ENCODE measurements at regions not wholly inside any gene's neighbourhood (a gene's known extent, or its start where the extent isn't known, plus 50 kb on each side); places are given as distances from the start of the nearest gene placed in this dataset.

DNA sequence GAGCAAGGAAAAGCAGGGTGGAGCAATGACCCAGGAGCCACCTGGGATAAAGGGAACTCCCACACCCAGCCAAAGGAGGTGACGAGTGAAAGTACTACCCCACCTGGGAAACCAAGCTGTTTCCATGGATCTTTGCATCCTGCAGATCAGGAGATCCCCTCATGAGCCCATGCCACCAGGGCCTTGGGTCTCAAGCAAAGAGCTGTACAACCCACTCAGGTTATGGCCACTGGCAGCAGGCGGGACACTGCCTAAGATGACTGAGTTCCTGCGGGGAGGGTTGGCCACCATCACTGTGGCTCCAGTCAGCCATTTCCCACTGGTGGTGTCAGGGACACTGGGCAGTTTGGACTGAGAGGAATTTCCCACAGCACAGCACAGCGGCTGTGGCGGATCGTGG lies 225.7 kb downstream of the CDH9 start:
- no peaks in the 10 kb centered on the region for H3K9me2 ChIP-seq (ENCODE audit: insufficient read depth, low read length)
- no peaks in the 10 kb centered on the region for H3K9me3 ChIP-seq (ENCODE audit: low read length)
- H3K9ac ChIP-seq (ENCODE audit: low read length) = no peak overlapping the region
- no peak overlapping the region for H3K27ac ChIP-seq (ENCODE audit: low read length)
- no peaks in the 10 kb centered on the region for H3K79me2 ChIP-seq (replicated peaks; ENCODE audit: insufficient read depth, low read length)
- no peaks in the 10 kb centered on the region for H4K20me1 ChIP-seq (ENCODE audit: insufficient read depth)
- no peak overlapping the region for H2AFZ ChIP-seq (ENCODE audit: low read depth, low read length)
- no peaks in the 10 kb centered on the region for H3F3A ChIP-seq (ENCODE audit: insufficient read depth, low read length, poor library complexity, severe bottlenecking)
- H3K36me3 ChIP-seq (ENCODE audit: insufficient read depth, low read length) = no peaks in the 10 kb centered on the region
- no peak overlapping the region for H3K4me2 ChIP-seq (ENCODE audit: low read length)
- no peak for TF ChIP-seq RAD21 (conservative IDR thresholded peaks at IDR 0.05)
- TF ChIP-seq, protein P1, sequence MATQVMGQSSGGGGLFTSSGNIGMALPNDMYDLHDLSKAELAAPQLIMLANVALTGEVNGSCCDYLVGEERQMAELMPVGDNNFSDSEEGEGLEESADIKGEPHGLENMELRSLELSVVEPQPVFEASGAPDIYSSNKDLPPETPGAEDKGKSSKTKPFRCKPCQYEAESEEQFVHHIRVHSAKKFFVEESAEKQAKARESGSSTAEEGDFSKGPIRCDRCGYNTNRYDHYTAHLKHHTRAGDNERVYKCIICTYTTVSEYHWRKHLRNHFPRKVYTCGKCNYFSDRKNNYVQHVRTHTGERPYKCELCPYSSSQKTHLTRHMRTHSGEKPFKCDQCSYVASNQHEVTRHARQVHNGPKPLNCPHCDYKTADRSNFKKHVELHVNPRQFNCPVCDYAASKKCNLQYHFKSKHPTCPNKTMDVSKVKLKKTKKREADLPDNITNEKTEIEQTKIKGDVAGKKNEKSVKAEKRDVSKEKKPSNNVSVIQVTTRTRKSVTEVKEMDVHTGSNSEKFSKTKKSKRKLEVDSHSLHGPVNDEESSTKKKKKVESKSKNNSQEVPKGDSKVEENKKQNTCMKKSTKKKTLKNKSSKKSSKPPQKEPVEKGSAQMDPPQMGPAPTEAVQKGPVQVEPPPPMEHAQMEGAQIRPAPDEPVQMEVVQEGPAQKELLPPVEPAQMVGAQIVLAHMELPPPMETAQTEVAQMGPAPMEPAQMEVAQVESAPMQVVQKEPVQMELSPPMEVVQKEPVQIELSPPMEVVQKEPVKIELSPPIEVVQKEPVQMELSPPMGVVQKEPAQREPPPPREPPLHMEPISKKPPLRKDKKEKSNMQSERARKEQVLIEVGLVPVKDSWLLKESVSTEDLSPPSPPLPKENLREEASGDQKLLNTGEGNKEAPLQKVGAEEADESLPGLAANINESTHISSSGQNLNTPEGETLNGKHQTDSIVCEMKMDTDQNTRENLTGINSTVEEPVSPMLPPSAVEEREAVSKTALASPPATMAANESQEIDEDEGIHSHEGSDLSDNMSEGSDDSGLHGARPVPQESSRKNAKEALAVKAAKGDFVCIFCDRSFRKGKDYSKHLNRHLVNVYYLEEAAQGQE (IDR thresholded peaks at IDR 0.05; ENCODE audit: borderline replicate concordance) = no peak
- TF ChIP-seq, protein P2, sequence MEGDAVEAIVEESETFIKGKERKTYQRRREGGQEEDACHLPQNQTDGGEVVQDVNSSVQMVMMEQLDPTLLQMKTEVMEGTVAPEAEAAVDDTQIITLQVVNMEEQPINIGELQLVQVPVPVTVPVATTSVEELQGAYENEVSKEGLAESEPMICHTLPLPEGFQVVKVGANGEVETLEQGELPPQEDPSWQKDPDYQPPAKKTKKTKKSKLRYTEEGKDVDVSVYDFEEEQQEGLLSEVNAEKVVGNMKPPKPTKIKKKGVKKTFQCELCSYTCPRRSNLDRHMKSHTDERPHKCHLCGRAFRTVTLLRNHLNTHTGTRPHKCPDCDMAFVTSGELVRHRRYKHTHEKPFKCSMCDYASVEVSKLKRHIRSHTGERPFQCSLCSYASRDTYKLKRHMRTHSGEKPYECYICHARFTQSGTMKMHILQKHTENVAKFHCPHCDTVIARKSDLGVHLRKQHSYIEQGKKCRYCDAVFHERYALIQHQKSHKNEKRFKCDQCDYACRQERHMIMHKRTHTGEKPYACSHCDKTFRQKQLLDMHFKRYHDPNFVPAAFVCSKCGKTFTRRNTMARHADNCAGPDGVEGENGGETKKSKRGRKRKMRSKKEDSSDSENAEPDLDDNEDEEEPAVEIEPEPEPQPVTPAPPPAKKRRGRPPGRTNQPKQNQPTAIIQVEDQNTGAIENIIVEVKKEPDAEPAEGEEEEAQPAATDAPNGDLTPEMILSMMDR (IDR thresholded peaks at IDR 0.05; ENCODE audit: poor library complexity, severe bottlenecking) = no peak
- no peak for TF ChIP-seq EP300 (conservative IDR thresholded peaks at IDR 0.05; ENCODE audit: poor library complexity, severe bottlenecking)
- H3K4me3 ChIP-seq (ENCODE audit: low read length) = no peak overlapping the region
- H3K27me3 ChIP-seq (ENCODE audit: insufficient read depth, low read depth, low read length) = no peaks in the 10 kb centered on the region

DNA sequence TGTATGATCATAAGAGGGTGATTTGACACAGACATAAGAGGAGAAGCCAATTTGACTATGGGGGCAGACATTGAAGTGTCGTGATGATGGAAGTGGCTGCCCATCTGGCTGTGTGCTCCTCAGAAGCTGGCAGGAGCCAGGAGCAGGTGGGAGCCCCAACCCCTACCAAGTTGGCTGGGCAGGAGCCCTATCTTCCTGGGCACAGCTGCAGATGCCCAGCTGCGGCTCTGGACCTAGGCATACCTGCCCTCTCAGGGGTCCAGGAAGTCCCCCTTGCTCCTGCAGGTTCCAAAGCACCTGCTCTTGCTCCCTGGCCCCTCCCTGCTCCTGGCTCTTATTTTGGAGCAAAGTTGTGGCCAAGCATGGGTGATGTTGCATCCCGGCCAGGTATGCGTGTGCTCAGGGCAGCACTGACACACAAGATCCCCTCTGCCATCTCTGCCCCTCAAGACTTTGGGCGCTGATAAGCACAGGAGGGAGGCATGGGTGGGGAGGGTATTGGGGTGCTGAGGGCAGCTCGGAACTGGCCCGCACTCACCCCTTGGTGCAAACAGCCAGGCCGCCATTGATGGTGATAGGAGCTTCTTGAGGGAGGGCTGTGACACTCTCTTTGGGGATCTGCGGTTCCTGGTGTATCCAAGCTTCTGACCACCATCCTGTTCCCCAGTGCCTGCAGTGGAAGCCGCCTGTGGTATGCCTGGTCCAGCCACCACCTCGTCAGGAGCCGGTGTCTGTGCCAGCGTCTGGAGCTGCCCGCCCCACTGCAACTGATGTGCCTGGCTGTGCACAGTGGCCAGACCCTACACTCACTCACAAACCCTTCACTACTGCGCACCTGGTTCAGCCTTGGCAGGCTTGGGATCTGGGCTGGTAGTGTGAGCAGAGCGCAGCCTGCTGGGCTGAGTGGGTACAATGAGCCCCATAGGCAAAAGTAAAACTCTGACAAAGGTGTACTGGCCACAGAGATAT lies 230.9 kb downstream of the CDH9 start:
- Histone ChIP-seq H2AFZ (ENCODE audit: low read depth, low read length) (no peak overlapping the region), H4K20me1 (ENCODE audit: insufficient read depth) (no peaks in the 10 kb centered on the region), H3K36me3 (ENCODE audit: insufficient read depth, low read length) (no peaks in the 10 kb centered on the region), H3K9me2 (ENCODE audit: insufficient read depth, low read length) (no peaks in the 10 kb centered on the region), H3K27me3 (ENCODE audit: insufficient read depth, low read depth, low read length) (no peaks in the 10 kb centered on the region), H3K79me2 (replicated peaks; ENCODE audit: insufficient read depth, low read length) (no peaks in the 10 kb centered on the region), H3K9me3 (ENCODE audit: low read length) (no peaks in the 10 kb centered on the region), H3K9ac (ENCODE audit: low read length) (no peak overlapping the region), H3K4me3 (ENCODE audit: low read length) (no peak overlapping the region), H3K27ac (ENCODE audit: low read length) (no peak overlapping the region), H3K4me2 (ENCODE audit: low read length) (no peak overlapping the region), H3F3A (ENCODE audit: insufficient read depth, low read length, poor library complexity, severe bottlenecking) (no peaks in the 10 kb centered on the region)
- TF ChIP-seq, protein P2 (IDR thresholded peaks at IDR 0.05; ENCODE audit: poor library complexity, severe bottlenecking) = no peak
- TF ChIP-seq EZH2 (IDR thresholded peaks at IDR 0.05; ENCODE audit: borderline replicate concordance, insufficient read depth, low read length, poor library complexity, severe bottlenecking) = no peak
